Sigmoid colon (tissue), 4 donors: ENCODE measurements at regions not wholly inside any gene's neighbourhood (a gene's known extent, or its start where the extent isn't known, plus 50 kb on each side); places are given as distances from the start of the nearest gene placed in this dataset.

ENCODE experiments used
- CTCF ChIP-seq, 4 experiments: fragments of 450-650 bp in 3 of 4; fragments of 200-600 bp in 1 of 4; IDR thresholded peaks; one replicate each; pipeline ENCODE4 v1.5.1; 2016 to 2019; ENCODE audit warnings: antibody characterized with exemption in 4 of 4, mild to moderate bottlenecking in 3 of 4, moderate library complexity in 2 of 4
- POLR2A ChIP-seq, 2 donors: fragments of 450-650 bp; IDR thresholded peaks; one replicate each; pipeline ENCODE4 v1.6.1; 2016; ENCODE audit warnings: antibody characterized with exemption in 2 of 2, mild to moderate bottlenecking in 2 of 2, moderate library complexity in 2 of 2
- POLR2AphosphoS5 ChIP-seq, 4 donors: sonication (generic); formaldehyde crosslinking; IDR thresholded peaks; one replicate each; pipeline ENCODE4 v1.6.1; 2017; ENCODE audit warnings: antibody characterized with exemption in 4 of 4

GRCh38 chrX:35507701-35508100, 290.4 kb upstream of the MAGEB16 start:
- TF ChIP-seq CTCF (IDR thresholded peaks at IDR 0.05) (no peak), POLR2AphosphoS5 (IDR thresholded peaks at IDR 0.05) (no peak), POLR2A (IDR thresholded peaks at IDR 0.05) (no peak)
